Endothelial cell (in vitro differentiated cells): ENCODE measurements at regions not wholly inside any gene's neighbourhood (a gene's known extent, or its start where the extent isn't known, plus 50 kb on each side); places are given as distances from the start of the nearest gene placed in this dataset.

Experiments used
- DNase-seq: peaks from one replicate; pipeline ENCODE4 v3.0.0; 2021; ENCODE audit warnings: low spot score
- H3K27ac Mint-ChIP-seq: one replicate; pipeline ENCODE4 v1.8.0; 2021; ENCODE audit warnings: mixed read lengths, inconsistent platforms; ENCODE audit not compliant: unreplicated experiment
- H3K27me3 Mint-ChIP-seq: one replicate; pipeline ENCODE4 v1.8.0; 2021; ENCODE audit warnings: mild to moderate bottlenecking, moderate library complexity, mixed read lengths, inconsistent platforms; ENCODE audit not compliant: unreplicated experiment
- H3K36me3 Mint-ChIP-seq: one replicate; pipeline ENCODE4 v1.8.0; 2021; ENCODE audit warnings: mild to moderate bottlenecking, low read depth, mixed read lengths, inconsistent platforms; ENCODE audit not compliant: unreplicated experiment
- H3K4me1 Mint-ChIP-seq: one replicate; pipeline ENCODE4 v1.8.0; 2021; ENCODE audit warnings: mild to moderate bottlenecking, mixed read lengths, inconsistent platforms; ENCODE audit not compliant: unreplicated experiment
- H3K4me3 Mint-ChIP-seq: one replicate; pipeline ENCODE4 v1.8.0; 2021; ENCODE audit warnings: mild to moderate bottlenecking, mixed read lengths, inconsistent platforms; ENCODE audit not compliant: unreplicated experiment
- H3K9me3 Mint-ChIP-seq: one replicate; pipeline ENCODE4 v1.8.0; 2021; ENCODE audit warnings: mixed read lengths, inconsistent platforms; ENCODE audit not compliant: unreplicated experiment
- CTCF ChIP-seq: fragments of 200-600 bp; sonication (generic); IDR thresholded peaks from one replicate; pipeline ENCODE4 v1.5.0; 2021; ENCODE audit warnings: antibody characterized with exemption; ENCODE audit not compliant: unreplicated experiment

DNA sequence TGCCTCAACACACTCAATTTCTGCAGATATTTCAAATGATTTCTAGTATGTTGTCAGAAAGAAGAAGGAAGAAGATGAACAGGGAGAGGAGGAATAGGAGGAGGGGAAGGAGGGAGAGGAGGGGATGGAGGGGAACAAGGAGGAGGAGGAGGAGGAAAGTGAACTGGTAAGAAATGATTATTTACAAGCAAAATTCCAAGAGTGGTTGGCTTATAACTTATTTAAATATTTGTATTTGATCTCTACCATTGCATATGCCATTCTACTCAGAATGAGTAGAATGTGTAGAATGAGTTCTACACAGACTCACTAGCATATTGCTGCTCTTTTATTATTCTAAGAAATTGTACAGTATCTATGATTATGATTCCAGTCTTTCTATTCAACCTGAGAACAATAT, 866.2 kb upstream of the DDX18 start:
- Mint-ChIP-seq H3K36me3 (no peaks in the 10 kb centered on the region), H3K4me3 (no peak overlapping the region), H3K4me1 (peaks cover 7% of the 10 kb centered on the region), H3K27me3 (no peaks in the 10 kb centered on the region), H3K9me3 (no peaks in the 10 kb centered on the region), H3K27ac (no peak overlapping the region)
- DNase-seq: no peak
- TF ChIP-seq CTCF: no peak

- no peak for DNase-seq
- Mint-ChIP-seq H3K9me3 (no peaks in the 10 kb centered on the region), H3K27ac (no peak overlapping the region), H3K27me3 (no peaks in the 10 kb centered on the region), H3K4me3 (no peak overlapping the region), H3K36me3 (no peaks in the 10 kb centered on the region), H3K4me1 (peaks cover 7% of the 10 kb centered on the region)
- no peak for TF ChIP-seq CTCF
Measured at GRCh38 chr2:116949249-116949648, 865.2 kb upstream of the DDX18 start.

- Mint-ChIP-seq H3K4me3 (no peak overlapping the region), H3K27me3 (no peaks in the 10 kb centered on the region), H3K36me3 (no peaks in the 10 kb centered on the region), H3K9me3 (no peaks in the 10 kb centered on the region), H3K4me1 (peaks cover 7% of the 10 kb centered on the region), H3K27ac (no peak overlapping the region)
- peak; percentile 38 for TF ChIP-seq CTCF
- DNase-seq: no peak
Measured at GRCh38 chr2:116952254-116952653, 862.2 kb upstream of the DDX18 start.

- H3K27ac Mint-ChIP-seq: no peak overlapping the region
Measured at GRCh38 chr2:116955646-116956045, 858.8 kb upstream of the DDX18 start.

DNA sequence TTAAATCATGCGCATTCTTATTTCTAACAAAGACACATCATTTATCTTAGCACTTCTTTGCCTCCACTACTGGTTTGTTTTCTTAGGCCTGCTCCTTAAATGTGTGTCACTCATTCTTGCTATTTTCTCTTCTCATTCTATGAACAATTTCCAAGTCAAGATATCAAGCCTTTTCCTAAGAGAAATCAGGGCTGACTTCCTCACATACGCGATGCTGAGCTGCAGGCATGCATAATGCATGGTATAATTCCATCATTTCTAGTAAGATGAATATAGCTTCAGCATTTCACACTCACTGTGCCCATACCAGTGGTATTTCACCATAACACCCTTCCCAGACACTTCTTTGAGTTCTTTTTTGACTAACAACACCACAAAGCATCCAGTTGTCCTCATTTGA, 838.9 kb upstream of the DDX18 start:
- Mint-ChIP-seq H3K4me1 (no peaks in the 10 kb centered on the region), H3K27ac (no peak overlapping the region), H3K9me3 (no peaks in the 10 kb centered on the region), H3K4me3 (no peak overlapping the region), H3K36me3 (no peaks in the 10 kb centered on the region), H3K27me3 (no peaks in the 10 kb centered on the region)
- no peak for TF ChIP-seq CTCF
- no peak for DNase-seq

More at GRCh38 chr2:116955646-116956045, 858.8 kb upstream of the DDX18 start:
- Mint-ChIP-seq H3K4me1 (peaks cover 23% of the 10 kb centered on the region), H3K9me3 (peaks cover 3% of the 10 kb centered on the region), H3K36me3 (peaks cover 3% of the 10 kb centered on the region), H3K4me3 (no peak overlapping the region), H3K27me3 (no peaks in the 10 kb centered on the region)
- TF ChIP-seq CTCF: no peak
- DNase-seq: no peak
